Nephron (organoid): ENCODE measurements at regions not wholly inside any gene's neighbourhood (a gene's known extent, or its start where the extent isn't known, plus 50 kb on each side); places are given as distances from the start of the nearest gene placed in this dataset.

Experiments
- H3K27ac Mint-ChIP-seq, 3 experiments: 2 replicates each; pipeline ENCODE4 v1.8.0; 2020; ENCODE audit warnings: mixed read lengths in 3 of 3, mild to moderate bottlenecking in 2 of 3, moderate library complexity in 1 of 3
- H3K27me3 Mint-ChIP-seq: 2 replicates; pipeline ENCODE4 v1.8.0; 2021; ENCODE audit warnings: low read depth, mild to moderate bottlenecking, moderate library complexity, mixed read lengths
- H3K36me3 Mint-ChIP-seq: 2 replicates; pipeline ENCODE4 v1.8.0; 2020; ENCODE audit warnings: low read depth, mixed read lengths
- H3K4me1 Mint-ChIP-seq: 2 replicates; pipeline ENCODE4 v1.8.0; 2020; ENCODE audit warnings: mixed read lengths
- H3K4me3 Mint-ChIP-seq, 3 experiments: 2 replicates each; pipeline ENCODE4 v1.8.0; 2020; ENCODE audit warnings: mild to moderate bottlenecking in 3 of 3, mixed read lengths in 3 of 3, moderate library complexity in 2 of 3
- H3K9me3 Mint-ChIP-seq: 2 replicates; pipeline ENCODE4 v1.8.0; 2020; ENCODE audit warnings: mixed read lengths
- TF ChIP-seq, protein P1 (sequence below), 3 experiments: fragments of 200-600 bp; sonication (generic); IDR thresholded peaks; one replicate each; pipeline ENCODE4 v1.5.0; 2021; ENCODE audit warnings: antibody characterized with exemption in 3 of 3; ENCODE audit not compliant: unreplicated experiment in 3 of 3

DNA sequence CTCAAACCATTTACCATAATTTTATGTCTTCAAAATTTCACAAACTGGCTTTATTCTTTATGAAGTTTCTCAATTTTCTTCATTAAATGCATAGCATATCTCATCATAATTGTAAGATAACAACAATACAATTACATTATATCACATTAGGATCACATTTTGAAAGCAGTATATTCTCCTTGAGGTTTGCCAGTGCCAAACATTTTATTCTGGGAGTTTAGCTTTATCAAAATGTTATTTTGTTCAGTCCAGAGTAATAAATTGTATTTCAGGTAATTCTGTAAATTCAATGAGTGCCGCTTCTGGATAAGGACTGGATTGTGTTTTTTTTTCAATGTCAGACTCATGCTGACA lies 234.6 kb upstream of the MIR17HG start:
- no peak overlapping the region for H3K4me3 Mint-ChIP-seq
- H3K27me3 Mint-ChIP-seq, result no peaks in the 10 kb centered on the region
- H3K27ac Mint-ChIP-seq, result peak overlapping the region; percentile 84 to 92 (median 86)
- peaks cover 2% of the 10 kb centered on the region for H3K9me3 Mint-ChIP-seq
- H3K4me1 Mint-ChIP-seq, result peaks cover 30% of the 10 kb centered on the region
- H3K36me3 Mint-ChIP-seq, result peaks cover 9% of the 10 kb centered on the region
- TF ChIP-seq, protein P1, sequence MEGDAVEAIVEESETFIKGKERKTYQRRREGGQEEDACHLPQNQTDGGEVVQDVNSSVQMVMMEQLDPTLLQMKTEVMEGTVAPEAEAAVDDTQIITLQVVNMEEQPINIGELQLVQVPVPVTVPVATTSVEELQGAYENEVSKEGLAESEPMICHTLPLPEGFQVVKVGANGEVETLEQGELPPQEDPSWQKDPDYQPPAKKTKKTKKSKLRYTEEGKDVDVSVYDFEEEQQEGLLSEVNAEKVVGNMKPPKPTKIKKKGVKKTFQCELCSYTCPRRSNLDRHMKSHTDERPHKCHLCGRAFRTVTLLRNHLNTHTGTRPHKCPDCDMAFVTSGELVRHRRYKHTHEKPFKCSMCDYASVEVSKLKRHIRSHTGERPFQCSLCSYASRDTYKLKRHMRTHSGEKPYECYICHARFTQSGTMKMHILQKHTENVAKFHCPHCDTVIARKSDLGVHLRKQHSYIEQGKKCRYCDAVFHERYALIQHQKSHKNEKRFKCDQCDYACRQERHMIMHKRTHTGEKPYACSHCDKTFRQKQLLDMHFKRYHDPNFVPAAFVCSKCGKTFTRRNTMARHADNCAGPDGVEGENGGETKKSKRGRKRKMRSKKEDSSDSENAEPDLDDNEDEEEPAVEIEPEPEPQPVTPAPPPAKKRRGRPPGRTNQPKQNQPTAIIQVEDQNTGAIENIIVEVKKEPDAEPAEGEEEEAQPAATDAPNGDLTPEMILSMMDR (IDR thresholded peaks at IDR 0.05; ENCODE audit: unreplicated experiment in 3 of 3), result no peak

DNA sequence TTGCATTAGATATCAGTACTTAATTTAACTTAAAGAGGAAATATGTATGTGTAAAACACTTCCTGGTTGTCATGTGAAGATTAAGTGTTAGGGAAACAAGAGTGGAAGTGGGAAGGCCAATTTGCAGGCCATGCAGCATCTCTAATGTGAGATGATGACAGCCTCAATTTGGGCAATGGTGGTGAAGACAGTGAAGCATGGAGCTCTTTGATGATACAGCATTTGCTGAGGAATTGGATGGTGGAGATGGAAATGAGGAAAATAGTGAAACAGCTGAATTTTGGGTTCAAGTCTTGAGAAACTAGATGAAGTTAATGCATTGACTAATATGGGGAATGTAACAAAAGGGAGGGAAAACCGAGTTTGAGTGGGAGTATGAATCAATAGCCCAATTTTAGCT lies 231.7 kb upstream of the MIR17HG start:
- Mint-ChIP-seq H3K27ac (peak overlapping the region; percentile 57 to 92 (median 85)), H3K9me3 (peaks cover 2% of the 10 kb centered on the region), H3K27me3 (no peaks in the 10 kb centered on the region)

DNA sequence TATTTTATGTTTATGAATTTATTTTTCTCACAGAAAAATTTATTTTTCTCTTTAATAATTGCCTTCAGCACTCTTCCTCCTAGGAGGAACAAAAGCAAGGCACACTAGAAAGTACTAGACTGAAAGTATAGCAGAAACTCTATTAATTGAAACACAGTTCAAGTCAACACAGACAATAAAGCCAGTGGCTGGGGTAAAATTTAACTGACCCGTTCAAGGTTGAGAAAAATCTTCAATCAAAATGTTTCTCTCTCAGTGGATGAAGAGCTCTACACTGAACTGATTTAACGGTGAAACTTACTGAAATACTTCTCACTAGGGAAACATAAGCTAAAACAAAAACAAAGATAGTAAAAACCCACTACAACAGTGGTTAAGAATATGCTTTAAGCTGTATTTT lies 230.1 kb upstream of the MIR17HG start:
- peaks cover 9% of the 10 kb centered on the region for H3K36me3 Mint-ChIP-seq
- H3K27ac Mint-ChIP-seq, result peak overlapping the region; percentile 83 to 93 (median 92)
- TF ChIP-seq, protein P1 (IDR thresholded peaks at IDR 0.05; ENCODE audit: unreplicated experiment in 3 of 3), result no peak
- no peaks in the 10 kb centered on the region for H3K27me3 Mint-ChIP-seq
- peak overlapping the region in 1 of 3 experiments; percentile 63 for H3K4me3 Mint-ChIP-seq
- peaks cover 27% of the 10 kb centered on the region for H3K4me1 Mint-ChIP-seq
- H3K9me3 Mint-ChIP-seq, result peaks cover 2% of the 10 kb centered on the region

More for the DNA sequence above, 231.7 kb upstream of the MIR17HG start:
- Mint-ChIP-seq H3K36me3 (peaks cover 9% of the 10 kb centered on the region), H3K4me1 (peaks cover 38% of the 10 kb centered on the region), H3K4me3 (no peak overlapping the region)
- TF ChIP-seq, protein P1 (IDR thresholded peaks at IDR 0.05; ENCODE audit: unreplicated experiment in 3 of 3), result no peak

- peaks cover 39% of the 10 kb centered on the region for H3K4me1 Mint-ChIP-seq
- peaks cover 2% of the 10 kb centered on the region for H3K9me3 Mint-ChIP-seq
- H3K27me3 Mint-ChIP-seq, result no peaks in the 10 kb centered on the region
- TF ChIP-seq, protein P1 (IDR thresholded peaks at IDR 0.05; ENCODE audit: unreplicated experiment in 3 of 3), result no peak
- H3K4me3 Mint-ChIP-seq, result no peak overlapping the region
- H3K36me3 Mint-ChIP-seq, result peaks cover 15% of the 10 kb centered on the region
- peak overlapping the region in 2 of 3 experiments; percentile 52 to 73 for H3K27ac Mint-ChIP-seq
These were observed 227.8 kb upstream of the MIR17HG start for GRCh38 chr13:91119643-91120042.

GRCh38 chr13:91122766-91123165 lies 224.7 kb upstream of the MIR17HG start:
- peaks cover 29% of the 10 kb centered on the region for H3K4me1 Mint-ChIP-seq
- no peaks in the 10 kb centered on the region for H3K9me3 Mint-ChIP-seq
- TF ChIP-seq, protein P1 (IDR thresholded peaks at IDR 0.05; ENCODE audit: unreplicated experiment in 3 of 3), result no peak
- peaks cover 6% of the 10 kb centered on the region for H3K36me3 Mint-ChIP-seq
- H3K27me3 Mint-ChIP-seq, result no peaks in the 10 kb centered on the region
- no peak overlapping the region for H3K27ac Mint-ChIP-seq
- H3K4me3 Mint-ChIP-seq, result no peak overlapping the region

DNA sequence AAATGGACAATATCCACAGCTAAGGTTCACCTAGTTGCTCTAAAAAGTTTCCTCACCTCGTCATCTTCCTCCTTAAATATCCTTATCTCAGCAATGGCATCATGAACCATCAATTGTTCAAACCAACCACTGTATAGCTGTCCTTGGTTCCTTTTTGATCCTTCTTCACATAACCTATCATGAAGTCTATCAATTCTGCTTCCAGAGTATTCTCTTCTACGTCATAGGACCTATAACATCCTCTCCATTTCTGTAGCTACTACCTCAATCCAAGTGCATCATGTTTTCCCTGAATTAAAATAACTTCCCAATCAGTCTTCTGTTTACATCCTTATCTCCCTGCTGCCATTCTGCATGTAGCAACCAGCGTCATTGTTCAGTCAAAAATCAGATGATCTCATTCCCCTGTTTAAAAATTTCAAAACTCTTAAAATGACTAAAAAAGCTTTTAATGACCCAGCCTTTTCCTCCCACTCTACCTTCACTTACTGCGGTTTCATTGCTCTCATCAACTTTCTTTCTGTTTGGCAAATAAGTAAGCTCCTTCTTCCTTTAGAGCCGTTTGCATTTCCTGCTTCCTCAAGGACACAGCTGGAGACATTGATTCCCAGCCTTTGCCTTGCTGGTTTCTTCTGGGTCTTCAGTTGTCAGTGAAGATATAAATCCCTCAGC lies 223.9 kb upstream of the MIR17HG start:
- H3K4me1 Mint-ChIP-seq, result peaks cover 28% of the 10 kb centered on the region
- H3K36me3 Mint-ChIP-seq, result peaks cover 7% of the 10 kb centered on the region
- H3K9me3 Mint-ChIP-seq, result no peaks in the 10 kb centered on the region
- no peak overlapping the region for H3K4me3 Mint-ChIP-seq
- TF ChIP-seq, protein P1 (IDR thresholded peaks at IDR 0.05; ENCODE audit: unreplicated experiment in 3 of 3), result no peak
- H3K27me3 Mint-ChIP-seq, result no peaks in the 10 kb centered on the region
- peak overlapping the region; percentile 21 to 84 (median 74) for H3K27ac Mint-ChIP-seq
